GM19351 (cell line): ENCODE measurements at regions not wholly inside any gene's neighbourhood (a gene's known extent, or its start where the extent isn't known, plus 50 kb on each side); places are given as distances from the start of the nearest gene placed in this dataset.
A peak's percentile ranks its signal among the peaks of the same experiment; 100 is the strongest.

Experiments used
- ATAC-seq: cut with Tn5 transposase; IDR thresholded peaks from one replicate; pipeline ENCODE4 v1.9.1; 2021; ENCODE audit warnings: mild to moderate bottlenecking, moderate library complexity; ENCODE audit not compliant: unreplicated experiment

DNA sequence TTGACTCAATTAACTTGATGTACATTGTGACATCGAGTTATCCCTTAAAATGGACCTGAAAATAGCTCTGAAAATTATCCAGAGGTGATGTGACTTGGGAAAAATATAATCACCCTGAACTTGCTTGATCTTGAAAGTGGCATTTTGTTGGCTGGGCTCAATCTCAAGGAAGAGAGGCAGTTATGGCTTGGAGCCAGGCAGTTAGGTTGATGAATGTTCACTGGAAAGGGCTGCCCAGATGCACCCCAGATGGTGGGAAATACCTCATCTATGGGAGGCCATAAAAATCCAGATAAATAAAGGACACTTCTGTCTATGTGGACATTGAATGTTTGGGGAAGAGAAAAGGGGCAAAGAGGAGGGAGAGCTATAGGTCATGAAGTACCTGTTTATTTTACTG lies 55.7 kb upstream of the OR5AN1 start:
- ATAC-seq, result no peak

DNA sequence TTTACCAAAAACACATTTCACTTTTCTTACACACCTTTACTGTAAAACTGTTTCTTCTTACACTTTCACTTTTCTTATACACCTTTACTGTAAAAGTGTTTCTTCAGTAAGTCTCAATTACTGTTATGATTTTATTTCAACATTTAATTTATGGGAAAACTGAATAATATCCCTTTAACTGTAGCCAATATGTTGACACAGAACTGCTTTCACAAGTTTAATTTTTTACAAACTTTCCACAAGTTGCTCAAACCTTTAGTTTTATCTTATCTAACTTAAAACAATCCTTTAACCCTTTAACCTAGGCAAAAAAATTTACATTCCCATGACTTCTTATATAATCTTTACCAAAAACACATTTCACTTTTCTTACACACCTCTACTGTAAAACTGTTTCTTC lies 63.3 kb upstream of the OR5AN1 start:
- ATAC-seq, result no peak

GRCh38 chr11:59292611-59293010 lies 66.1 kb upstream of the OR5AN1 start:
- no peak for ATAC-seq

GRCh38 chr11:59291228-59291627 lies 67.5 kb upstream of the OR5AN1 start:
- no peak for ATAC-seq

GRCh38 chr11:59289356-59290181 lies 69.1 kb upstream of the OR5AN1 start:
- ATAC-seq, result no peak

GRCh38 chr11:59285716-59286260 lies 72.9 kb upstream of the OR5AN1 start:
- ATAC-seq, result no peak

DNA sequence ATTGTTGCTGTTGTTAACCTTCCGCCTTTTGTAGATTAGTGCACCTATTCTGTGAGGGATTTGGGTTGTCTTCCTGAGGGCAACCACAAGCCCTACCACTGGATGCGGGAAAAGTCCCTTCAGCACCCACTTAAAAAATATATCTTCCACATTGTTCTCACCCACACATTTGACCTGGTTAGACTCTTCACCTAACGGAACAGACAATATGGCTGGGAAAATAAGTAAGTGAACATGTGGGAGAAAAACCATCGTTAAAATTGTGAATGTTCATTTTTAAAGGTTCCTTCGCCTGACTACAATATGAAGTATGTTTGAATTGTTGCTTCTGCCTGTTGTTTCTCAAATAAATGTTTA lies 72.0 kb upstream of the MPEG1 start:
- no peak for ATAC-seq

- peak; percentile 71 for ATAC-seq
These were observed 71.4 kb upstream of the MPEG1 start for GRCh38 chr11:59283825-59284772.

DNA sequence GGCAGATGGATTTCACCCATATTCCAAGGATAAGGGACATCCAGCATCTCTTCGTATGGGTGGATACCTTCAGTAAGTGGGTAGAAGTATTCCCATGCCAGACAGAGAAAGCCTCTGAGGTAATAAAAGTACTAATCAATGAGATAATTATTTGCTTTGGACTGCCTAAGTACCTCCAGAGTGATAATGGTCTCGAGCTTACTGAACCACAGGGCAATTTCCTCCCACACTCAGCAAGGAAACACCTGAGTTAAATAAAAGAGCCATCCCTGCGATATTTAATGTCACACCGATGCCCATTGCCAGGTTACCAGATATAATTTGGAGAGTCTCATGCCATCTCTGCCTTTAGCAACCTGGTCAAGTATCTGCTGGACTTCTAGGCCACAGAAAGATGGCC lies 70.6 kb upstream of the MPEG1 start:
- no peak for ATAC-seq

DNA sequence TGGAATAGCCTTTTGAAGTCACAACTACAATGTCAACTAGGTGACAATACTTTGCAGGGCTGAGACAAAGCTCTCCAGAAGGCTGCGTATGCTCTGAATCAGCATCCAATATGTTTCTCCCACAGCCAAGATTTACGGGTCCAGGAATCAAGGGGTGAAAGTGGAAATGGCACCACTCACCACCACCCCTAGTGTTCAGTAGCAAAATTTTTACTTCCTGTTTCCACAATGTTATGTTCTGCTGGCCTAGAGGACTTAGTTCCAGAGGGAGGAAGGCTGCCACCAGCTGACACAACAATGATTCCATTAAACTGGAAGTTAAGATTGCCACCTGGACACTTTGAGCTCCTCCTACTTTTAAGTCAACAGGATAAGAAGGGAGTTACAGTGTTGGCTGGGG lies 68.5 kb upstream of the MPEG1 start:
- no peak for ATAC-seq

GRCh38 chr11:59273373-59273841 lies 60.7 kb upstream of the MPEG1 start:
- peak; percentile 92 for ATAC-seq

GRCh38 chr11:59272771-59273372 lies 60.1 kb upstream of the MPEG1 start:
- no peak for ATAC-seq

- ATAC-seq, result no peak
These were observed 59.1 kb upstream of the MPEG1 start for GRCh38 chr11:59271811-59272327.

- ATAC-seq, result no peak
These were observed 58.6 kb upstream of the MPEG1 start for GRCh38 chr11:59271247-59271755.

DNA sequence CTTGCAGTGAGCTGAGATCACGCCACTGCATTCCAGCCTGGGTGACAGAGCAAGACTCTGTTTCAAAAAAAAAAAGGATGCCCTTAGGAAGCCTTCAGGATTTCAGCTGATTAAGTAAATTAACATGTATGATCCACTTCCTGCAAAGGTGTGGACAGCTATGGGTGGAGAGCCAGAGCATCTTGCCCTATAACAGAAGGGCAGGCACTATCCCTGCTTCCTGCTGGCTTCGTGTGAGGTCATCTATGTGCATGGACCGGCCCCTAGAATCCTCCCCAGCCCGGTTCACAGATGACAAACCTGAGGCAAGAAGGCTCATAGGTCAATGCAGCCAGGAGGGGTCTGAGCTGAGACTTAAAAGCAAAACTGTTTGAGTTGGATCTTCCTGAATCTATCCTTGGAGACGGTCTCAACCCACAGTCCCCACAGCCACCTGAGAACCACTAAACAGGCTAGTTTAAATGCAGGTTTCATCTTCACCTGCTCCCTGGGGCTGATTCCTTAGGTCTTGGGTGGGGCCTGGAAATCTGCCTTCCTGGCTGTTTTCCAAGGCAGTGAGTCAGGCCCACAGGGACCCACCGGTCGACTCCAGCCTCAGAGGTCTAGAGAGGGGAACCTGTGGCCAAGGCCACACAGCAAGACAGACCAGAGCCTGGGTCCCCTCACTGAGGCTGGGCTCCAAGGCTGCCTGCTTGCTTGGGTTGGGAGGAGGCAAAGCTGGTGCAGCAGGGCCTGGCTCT lies 55.2 kb upstream of the MPEG1 start:
- ATAC-seq, result no peak

DNA sequence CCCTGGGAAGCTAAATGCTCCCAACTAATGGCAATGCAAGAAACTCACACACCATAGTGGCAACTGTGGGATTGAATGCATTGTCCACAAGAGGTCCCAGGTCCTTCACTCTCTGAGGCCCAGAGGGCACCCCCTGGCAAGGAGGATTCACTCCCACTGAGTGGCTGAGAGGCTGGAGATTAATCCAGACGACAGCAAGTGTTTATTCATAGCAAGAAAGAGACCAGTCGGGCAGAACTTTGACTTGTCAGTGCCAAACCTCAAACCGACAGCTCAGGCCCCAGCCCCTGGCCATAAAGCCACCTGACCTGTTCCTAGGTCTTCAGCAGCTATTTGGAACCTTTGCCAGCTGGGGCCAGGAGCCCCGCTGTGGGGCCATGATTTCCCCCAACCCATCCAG lies 54.5 kb upstream of the MPEG1 start:
- ATAC-seq, result peak; percentile 67

DNA sequence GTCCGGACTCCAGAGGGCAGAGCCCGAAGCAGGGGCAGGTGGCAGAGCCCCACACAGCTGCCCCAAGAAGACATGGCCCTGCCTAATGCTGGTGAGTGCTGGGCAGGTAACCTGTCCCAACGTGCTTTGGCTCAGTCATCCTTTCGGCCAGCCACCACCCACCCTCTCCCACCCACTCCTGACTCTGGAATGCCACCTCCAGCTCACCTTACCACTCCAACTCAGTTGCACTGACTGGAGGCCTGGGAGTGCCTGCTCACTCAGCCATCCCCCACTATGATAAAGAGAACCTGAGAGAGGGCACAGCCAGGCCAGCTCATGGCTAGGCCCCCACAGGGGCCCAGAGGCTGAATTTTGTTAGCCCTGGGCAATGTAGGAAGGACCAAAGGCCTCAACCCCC lies 53.8 kb upstream of the MPEG1 start:
- no peak for ATAC-seq

DNA sequence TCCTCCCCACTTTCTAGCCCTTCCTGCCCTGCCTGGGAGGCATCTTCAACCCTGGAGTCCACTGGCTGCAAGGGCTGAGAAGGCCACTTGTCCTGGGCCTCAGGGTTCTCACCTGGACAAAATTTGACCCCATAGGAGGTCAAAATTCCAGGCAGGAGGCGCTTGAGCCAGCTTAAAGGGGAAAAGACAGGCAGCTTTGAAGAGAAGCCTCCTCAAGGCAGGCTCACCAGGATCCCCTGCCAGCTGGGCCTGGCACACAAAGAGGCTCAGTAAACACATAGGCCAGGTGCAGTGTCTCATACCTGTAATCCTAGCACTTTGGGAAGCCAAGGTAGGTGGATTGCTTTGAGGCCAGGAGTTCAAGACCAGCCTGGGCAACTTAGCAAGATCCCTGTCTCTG lies 53.0 kb upstream of the MPEG1 start:
- ATAC-seq, result no peak

GRCh38 chr11:59264736-59265135 lies 52.0 kb upstream of the MPEG1 start:
- ATAC-seq, result no peak
